ENCODE measurements at regions not wholly inside any gene's neighbourhood (a gene's known extent, or its start where the extent isn't known, plus 50 kb on each side); places are given as distances from the start of the nearest gene placed in this dataset.

- DNase-seq (ENCODE audit: low spot score): no peak
- intact Hi-C loops (cut with DNase I): no loop called here
Measured at GRCh38 chr6:12371641-12372146, 81.5 kb downstream of the EDN1 start.

GRCh38 chr6:12379181-12379580, 89.0 kb downstream of the EDN1 start:
- intact Hi-C loops (cut with DNase I): no loop called here

GRCh38 chr6:12381587-12381986, 91.4 kb downstream of the EDN1 start:
- intact Hi-C loops (cut with DNase I): no loop called here
- no peak for DNase-seq (ENCODE audit: low spot score)

More at GRCh38 chr6:12379181-12379580, 89.0 kb downstream of the EDN1 start:
- no peak for DNase-seq (ENCODE audit: low spot score)

GRCh38 chr6:12383448-12383847, 93.3 kb downstream of the EDN1 start:
- no peak for DNase-seq (ENCODE audit: low spot score)
- intact Hi-C loops (cut with DNase I): no loop called here

GRCh38 chr6:12384357-12384912, 94.3 kb downstream of the EDN1 start:
- intact Hi-C loops (cut with DNase I): no loop called here
- DNase-seq (ENCODE audit: low spot score): no peak

- no peak for DNase-seq (ENCODE audit: low spot score)
- intact Hi-C loops (cut with DNase I): no loop called here
Measured at GRCh38 chr6:12385316-12385715, 95.2 kb downstream of the EDN1 start.

GRCh38 chr6:12386816-12387215, 96.7 kb downstream of the EDN1 start:
- intact Hi-C loops (cut with DNase I): no loop called here
- no peak for DNase-seq (ENCODE audit: low spot score)

GRCh38 chr6:12391472-12391871, 101.3 kb downstream of the EDN1 start:
- intact Hi-C loops (cut with DNase I): no loop called here

GRCh38 chr6:12392490-12392889, 102.3 kb downstream of the EDN1 start:
- intact Hi-C loops (cut with DNase I): no loop called here
- no peak for DNase-seq (ENCODE audit: low spot score)

More at GRCh38 chr6:12391472-12391871, 101.3 kb downstream of the EDN1 start:
- DNase-seq (ENCODE audit: low spot score): no peak

GRCh38 chr6:12393100-12393499, 102.9 kb downstream of the EDN1 start:
- no peak for DNase-seq (ENCODE audit: low spot score)
- intact Hi-C loops (cut with DNase I): no loop called here

GRCh38 chr6:12394170-12394569, 104.0 kb downstream of the EDN1 start:
- DNase-seq (ENCODE audit: low spot score): no peak
- intact Hi-C loops (cut with DNase I): no loop called here

- no peak for DNase-seq (ENCODE audit: low spot score)
- intact Hi-C loops (cut with DNase I): no loop called here
Measured at GRCh38 chr6:12395898-12396297, 105.7 kb downstream of the EDN1 start.

- DNase-seq (ENCODE audit: low spot score): no peak
- intact Hi-C loops (cut with DNase I): loop anchor here (5.0 to 10.0 kb wide), 2 partner anchors 91 to 204 kb away; no protein-coding TSS in a partner anchor
Measured at GRCh38 chr6:12401200-12401599, 111.0 kb downstream of the EDN1 start.

- intact Hi-C loops (cut with DNase I): loop anchor here (5.0 to 10.0 kb wide), 2 partner anchors 89 to 201 kb away; no protein-coding TSS in a partner anchor
- DNase-seq (ENCODE audit: low spot score): no peak
Measured at GRCh38 chr6:12403201-12403826, 113.2 kb downstream of the EDN1 start.

GRCh38 chr6:12403947-12404647, 113.9 kb downstream of the EDN1 start:
- intact Hi-C loops (cut with DNase I): loop anchor here (5.0 to 10.0 kb wide), 2 partner anchors 88 to 201 kb away; no protein-coding TSS in a partner anchor
- no peak for DNase-seq (ENCODE audit: low spot score)

GRCh38 chr6:12404651-12405050, 114.5 kb downstream of the EDN1 start:
- intact Hi-C loops (cut with DNase I): loop anchor here (5.0 to 10.0 kb wide), 2 partner anchors 88 to 200 kb away; no protein-coding TSS in a partner anchor
- no peak for DNase-seq (ENCODE audit: low spot score)

GRCh38 chr6:12408752-12409151, 118.6 kb downstream of the EDN1 start:
- intact Hi-C loops (cut with DNase I): loop anchor here (10.0 kb wide), 1 partner anchor 196 kb away; no protein-coding TSS in a partner anchor
- no peak for DNase-seq (ENCODE audit: low spot score)

- DNase-seq (ENCODE audit: low spot score): no peak
- intact Hi-C loops (cut with DNase I): no loop called here
Measured at GRCh38 chr6:12410946-12411345, 120.8 kb downstream of the EDN1 start.

- intact Hi-C loops (cut with DNase I): no loop called here
- DNase-seq (ENCODE audit: low spot score): no peak
Measured at GRCh38 chr6:12414096-12414675, 124.0 kb downstream of the EDN1 start.

GRCh38 chr6:12415980-12416598, 125.9 kb downstream of the EDN1 start:
- DNase-seq (ENCODE audit: low spot score): no peak
- intact Hi-C loops (cut with DNase I): no loop called here

Measured in cardiac septum (tissue), 1 donor.